HG03565 (cell line): ENCODE measurements at regions not wholly inside any gene's neighbourhood (a gene's known extent, or its start where the extent isn't known, plus 50 kb on each side); places are given as distances from the start of the nearest gene placed in this dataset.

Source experiments
- ATAC-seq: cut with Tn5 transposase; IDR thresholded peaks from one replicate; pipeline ENCODE4 v1.9.1; 2021; ENCODE audit warnings: mild to moderate bottlenecking, moderate library complexity; ENCODE audit not compliant: unreplicated experiment

GRCh38 chr13:72384186-72384823, 343.1 kb downstream of the MZT1 start:
- no peak for ATAC-seq

- no peak for ATAC-seq
These were observed 343.8 kb downstream of the MZT1 start for GRCh38 chr13:72383646-72384045.

GRCh38 chr13:72379581-72379980, 347.8 kb downstream of the MZT1 start:
- no peak for ATAC-seq

GRCh38 chr13:72368031-72368430, 359.4 kb downstream of the MZT1 start:
- ATAC-seq, result no peak

GRCh38 chr13:72346716-72347115, 380.7 kb downstream of the MZT1 start:
- ATAC-seq, result no peak

- no peak for ATAC-seq
These were observed 385.1 kb downstream of the MZT1 start for GRCh38 chr13:72342364-72342763.

- ATAC-seq, result no peak
These were observed 385.5 kb downstream of the MZT1 start for GRCh38 chr13:72341904-72342303.

- no peak for ATAC-seq
These were observed 409.9 kb downstream of the MZT1 start for GRCh38 chr13:72317346-72318109.

GRCh38 chr13:72316716-72317115, 410.7 kb downstream of the MZT1 start:
- ATAC-seq, result no peak

- no peak for ATAC-seq
These were observed 412.1 kb downstream of the MZT1 start for GRCh38 chr13:72315312-72315711.

- no peak for ATAC-seq
These were observed 413.2 kb downstream of the MZT1 start for GRCh38 chr13:72314210-72314609.

- ATAC-seq, result no peak
These were observed 413.9 kb downstream of the MZT1 start for GRCh38 chr13:72313546-72313945.

GRCh38 chr13:72303941-72304746, 423.3 kb downstream of the MZT1 start:
- ATAC-seq, result no peak

GRCh38 chr13:72296246-72296645, 429.2 kb upstream of the DACH1 start:
- ATAC-seq, result no peak

GRCh38 chr13:72295153-72295552, 428.1 kb upstream of the DACH1 start:
- no peak for ATAC-seq

GRCh38 chr13:72293206-72293605, 426.2 kb upstream of the DACH1 start:
- ATAC-seq, result no peak

- no peak for ATAC-seq
These were observed 424.1 kb upstream of the DACH1 start for GRCh38 chr13:72290962-72291681.

- ATAC-seq, result no peak
These were observed 419.4 kb upstream of the DACH1 start for GRCh38 chr13:72286421-72286820.

- ATAC-seq, result no peak
These were observed 417.8 kb upstream of the DACH1 start for GRCh38 chr13:72284791-72285190.

- no peak for ATAC-seq
These were observed 394.7 kb upstream of the DACH1 start for GRCh38 chr13:72261732-72262131.

- no peak for ATAC-seq
These were observed 392.5 kb upstream of the DACH1 start for GRCh38 chr13:72259528-72259927.
